GM19351 (cell line): ENCODE measurements at regions not wholly inside any gene's neighbourhood (a gene's known extent, or its start where the extent isn't known, plus 50 kb on each side); places are given as distances from the start of the nearest gene placed in this dataset.

ENCODE experiments used
- ATAC-seq: cut with Tn5 transposase; IDR thresholded peaks from one replicate; pipeline ENCODE4 v1.9.1; 2021; ENCODE audit warnings: mild to moderate bottlenecking, moderate library complexity; ENCODE audit not compliant: unreplicated experiment

DNA sequence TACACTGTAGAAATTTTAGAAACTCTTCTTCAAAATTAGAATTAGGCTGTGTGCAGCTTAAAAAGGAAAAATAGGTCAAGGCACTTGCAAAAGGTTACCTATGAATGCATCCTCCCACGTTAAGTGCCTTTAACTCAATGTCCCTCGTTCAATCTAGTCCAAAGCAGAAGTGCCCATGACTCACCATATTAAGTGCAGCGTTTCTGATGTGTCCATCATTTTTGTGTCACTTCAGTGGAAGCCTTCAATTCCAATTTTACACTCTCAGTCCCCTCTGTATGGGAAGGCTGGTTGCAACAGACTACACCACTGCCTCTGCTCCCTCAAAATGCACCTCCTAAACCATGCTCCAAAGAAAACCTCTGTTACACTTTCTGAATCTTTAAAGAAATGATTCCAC is 53.4 kb downstream of the FOXB1 start:
- ATAC-seq = no peak

DNA sequence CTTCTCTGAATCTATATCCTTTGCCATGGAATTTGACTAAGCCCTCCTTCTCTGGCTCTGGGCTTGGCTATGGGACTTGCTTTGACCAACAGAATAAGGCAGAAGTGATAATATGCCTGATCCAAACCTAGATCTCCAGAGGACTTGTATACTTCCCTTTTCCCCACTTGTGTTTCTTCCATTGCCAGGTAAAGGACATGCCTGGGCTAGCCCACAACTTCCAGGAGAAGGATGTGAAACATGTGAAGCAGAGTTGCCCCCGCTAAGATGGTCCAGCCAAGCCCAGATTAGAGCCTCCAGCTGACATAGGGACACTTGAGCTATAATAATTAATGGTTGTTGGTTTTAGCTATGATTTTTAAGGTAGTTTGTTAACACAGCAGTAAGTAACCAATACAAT is 55.1 kb downstream of the FOXB1 start:
- no peak for ATAC-seq

DNA sequence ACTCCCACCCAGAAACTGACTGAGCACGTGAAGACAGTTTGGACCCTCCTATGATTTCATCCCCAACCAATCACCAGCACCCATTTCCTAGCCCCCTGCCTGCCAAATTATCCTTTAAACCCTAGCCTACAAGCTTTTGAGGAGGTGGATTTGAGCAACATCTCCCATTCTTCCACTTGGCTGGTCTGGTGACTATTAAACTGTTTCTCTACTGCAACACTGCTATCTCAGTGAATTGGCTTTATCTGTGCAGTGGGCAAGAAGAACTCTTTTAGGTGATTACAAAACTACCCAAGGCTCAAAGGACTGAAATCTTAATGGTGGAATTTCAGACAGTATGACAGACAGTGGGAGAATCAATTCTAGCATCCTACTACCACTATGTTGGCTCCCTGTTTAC is 57.6 kb downstream of the FOXB1 start:
- ATAC-seq = no peak

DNA sequence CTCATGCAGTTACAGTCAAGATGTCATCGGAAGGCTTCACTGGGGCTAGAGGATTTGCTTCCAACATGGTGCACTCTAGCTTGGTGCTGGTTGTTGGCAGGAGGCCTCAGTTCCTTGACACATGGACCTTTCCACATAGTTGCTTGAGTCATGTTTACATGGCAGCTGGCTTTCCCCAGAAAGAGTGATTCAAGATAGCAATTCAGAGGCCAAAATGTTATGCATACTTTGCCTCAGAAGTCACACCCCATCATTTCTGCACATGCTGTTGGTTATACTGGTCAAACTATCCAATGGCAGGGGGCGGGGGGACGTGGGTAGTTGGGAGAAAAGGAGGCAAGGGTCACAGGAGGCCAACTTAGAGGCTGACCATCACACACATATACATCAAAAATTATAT is 58.7 kb downstream of the FOXB1 start:
- ATAC-seq = no peak

DNA sequence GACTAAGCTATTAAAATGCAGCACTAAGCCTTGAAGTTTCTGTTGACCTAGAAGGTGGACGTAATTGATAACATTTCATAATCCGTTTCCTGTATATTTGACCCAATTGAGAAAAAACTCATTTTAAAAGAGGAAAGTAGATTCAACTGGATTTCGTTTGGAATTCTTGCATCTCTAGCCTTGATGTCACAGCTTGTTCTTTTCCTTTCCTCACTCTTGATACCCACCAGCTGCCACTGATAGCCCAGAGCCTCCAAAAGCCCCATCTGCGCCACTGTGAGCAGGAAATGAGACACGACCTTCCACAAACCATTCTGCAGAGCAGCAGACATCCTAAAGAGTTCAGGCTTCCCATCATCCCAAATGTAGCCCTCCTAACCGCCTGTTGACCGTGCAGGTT is 61.8 kb downstream of the FOXB1 start:
- ATAC-seq = no peak

DNA sequence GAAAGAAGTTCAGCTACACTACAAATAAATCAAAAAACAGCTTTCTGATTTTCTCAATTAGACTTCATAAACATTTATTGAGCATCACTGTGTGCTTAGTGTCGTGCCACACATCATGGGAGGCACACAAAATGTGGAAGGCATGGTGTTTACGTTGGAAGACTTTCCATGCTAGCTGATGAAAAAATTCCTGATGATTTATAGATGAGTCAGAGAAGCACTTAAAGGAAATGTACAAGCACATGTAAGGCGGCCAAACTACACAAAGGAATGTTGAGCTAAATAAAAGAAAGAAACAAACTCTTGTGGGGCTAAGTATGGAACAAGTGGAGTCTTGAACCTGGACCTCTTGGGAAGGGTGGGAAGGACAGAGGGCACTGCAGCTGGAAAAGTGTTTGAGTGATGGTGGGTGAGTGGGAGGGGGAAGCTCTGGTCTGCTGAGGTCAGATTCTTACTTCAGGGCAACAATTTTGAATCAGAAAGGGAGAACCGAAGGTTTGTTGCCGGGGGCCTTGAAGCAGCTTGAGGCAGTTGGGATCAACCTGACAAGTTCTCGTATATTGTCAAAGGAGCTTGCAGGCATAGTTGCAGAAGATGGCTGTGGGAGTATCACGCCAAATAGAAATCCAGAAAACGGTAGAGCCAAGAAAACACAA is 66.9 kb downstream of the FOXB1 start:
- no peak for ATAC-seq

DNA sequence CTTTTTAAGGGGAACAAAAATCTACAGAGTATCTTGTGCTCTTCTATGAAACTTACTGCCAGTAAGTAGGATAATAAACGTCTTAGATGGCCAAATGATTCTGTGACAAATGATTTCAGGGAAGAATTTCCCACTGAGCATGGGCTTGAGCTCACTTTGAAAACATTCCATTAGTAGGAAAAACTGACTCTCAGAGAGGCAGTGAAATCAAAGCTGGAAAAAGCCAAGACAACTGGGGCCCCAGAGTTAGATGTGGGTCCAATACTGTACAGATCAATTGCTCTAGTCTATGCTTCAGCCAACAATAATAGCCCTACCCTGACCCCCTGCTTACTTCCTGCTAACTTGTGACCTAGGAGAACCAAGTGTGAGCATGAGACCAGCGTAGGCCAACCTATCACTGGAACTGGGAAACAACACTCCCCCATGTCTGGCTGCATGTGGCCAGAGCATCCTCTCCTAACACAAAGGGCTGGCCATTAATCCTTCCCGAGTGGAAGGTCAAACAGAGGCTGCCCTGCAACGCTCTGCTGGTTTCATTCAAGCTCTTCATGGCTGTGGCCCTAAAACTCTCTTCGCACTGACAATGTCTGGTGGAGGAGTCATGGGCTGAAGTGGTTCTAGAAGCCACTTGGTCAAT is 68.8 kb downstream of the FOXB1 start:
- no peak for ATAC-seq

DNA sequence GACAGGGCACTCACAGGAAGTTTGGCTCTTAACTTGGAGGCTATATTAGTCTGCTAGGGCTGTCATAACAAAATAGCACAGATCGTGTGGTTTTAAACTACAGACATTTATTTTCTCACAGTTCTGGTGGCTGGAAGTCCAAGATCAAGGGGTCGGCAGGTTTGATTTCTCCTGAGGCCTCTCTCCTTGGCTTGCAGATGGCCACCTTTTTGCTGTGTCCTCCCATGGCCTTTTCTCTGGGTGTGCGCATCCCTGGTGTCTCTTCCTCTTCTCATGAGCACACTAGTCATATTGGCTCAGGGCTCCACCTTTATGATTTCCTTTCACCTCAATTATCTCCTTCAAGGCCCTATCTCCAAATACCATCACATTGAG is 69.3 kb downstream of the FOXB1 start:
- ATAC-seq = no peak

DNA sequence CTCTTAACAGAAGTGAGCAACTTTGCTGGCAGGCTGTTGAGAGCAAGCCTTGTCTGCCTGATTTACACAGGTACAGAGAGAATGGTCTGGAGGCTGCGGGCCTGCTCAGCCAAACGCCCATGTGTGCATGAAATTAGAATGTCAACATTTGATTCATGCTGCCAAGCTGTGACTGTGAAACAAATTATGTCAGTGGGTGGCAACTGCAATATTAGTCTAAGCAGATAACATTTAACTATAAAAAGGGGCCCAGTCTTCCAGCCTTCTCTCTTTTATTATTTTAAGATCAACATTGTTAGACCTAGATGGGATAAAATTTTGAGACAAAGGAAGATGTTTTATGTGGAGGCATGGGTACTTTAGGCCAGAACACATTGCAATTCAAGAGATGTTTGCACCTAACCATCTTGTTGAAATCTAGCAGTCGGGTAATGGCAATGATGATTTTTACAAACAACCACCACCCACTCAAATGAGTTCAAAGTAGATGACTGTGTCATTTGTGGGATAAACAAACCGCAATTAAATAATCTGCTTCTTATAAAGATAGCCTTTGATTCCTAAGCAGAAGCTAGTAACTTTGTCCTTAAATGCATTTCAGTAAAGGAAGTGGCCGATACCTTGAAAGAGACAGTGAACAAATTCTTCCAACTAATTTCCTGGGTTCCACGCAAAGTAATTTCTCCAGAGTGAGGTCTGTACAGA is 70.2 kb downstream of the FOXB1 start:
- no peak for ATAC-seq

DNA sequence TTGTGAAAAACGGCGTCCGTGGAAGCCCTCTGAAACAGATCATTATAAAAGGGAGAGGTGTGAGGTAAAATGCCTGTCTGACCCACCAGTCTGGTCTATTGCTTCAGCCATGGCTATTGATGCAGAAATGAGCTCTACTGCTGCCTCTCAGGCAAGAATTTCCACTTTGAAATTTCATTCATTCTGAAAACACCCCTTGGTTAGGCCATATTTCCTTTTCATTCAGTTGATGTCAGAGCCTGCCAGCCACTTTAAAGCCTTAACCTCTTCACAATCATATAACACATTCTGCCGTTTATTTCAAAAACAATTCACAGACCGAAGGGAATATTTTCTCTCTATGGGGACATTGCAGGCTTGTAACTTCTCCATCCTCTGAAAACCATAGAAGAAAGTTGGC is 71.9 kb downstream of the FOXB1 start:
- no peak for ATAC-seq

DNA sequence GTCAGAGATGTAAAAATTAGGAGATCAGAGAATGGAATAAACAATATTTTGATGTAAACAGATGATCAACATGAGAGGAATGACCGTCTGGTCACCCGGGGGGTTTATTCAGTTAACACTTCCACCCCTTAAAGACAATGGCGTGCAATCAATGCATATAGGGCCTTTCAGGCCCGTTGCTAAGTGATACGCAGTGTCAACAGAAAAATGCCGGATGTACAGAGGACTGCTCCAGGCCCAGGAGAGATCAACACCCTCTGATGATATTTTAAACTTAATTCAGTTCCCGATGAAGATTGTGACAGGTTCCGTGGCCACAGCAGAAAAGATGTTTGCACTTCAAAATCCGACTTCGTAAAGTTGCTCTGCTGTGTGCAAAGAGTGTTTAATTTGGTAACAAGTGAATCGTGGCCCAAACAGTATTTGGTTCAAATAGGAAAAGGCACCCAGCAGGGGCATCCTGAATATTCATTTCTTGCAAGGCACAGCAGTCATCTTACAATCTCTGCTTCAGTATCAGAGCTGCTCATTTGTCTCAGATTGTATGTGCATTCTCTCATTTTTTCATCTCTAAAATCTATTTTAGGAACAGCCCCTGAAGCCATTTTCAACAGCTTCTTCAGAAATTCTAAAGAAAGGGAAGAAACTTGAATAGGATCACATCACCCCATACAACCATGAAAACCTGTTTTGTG is 72.6 kb downstream of the FOXB1 start:
- no peak for ATAC-seq

DNA sequence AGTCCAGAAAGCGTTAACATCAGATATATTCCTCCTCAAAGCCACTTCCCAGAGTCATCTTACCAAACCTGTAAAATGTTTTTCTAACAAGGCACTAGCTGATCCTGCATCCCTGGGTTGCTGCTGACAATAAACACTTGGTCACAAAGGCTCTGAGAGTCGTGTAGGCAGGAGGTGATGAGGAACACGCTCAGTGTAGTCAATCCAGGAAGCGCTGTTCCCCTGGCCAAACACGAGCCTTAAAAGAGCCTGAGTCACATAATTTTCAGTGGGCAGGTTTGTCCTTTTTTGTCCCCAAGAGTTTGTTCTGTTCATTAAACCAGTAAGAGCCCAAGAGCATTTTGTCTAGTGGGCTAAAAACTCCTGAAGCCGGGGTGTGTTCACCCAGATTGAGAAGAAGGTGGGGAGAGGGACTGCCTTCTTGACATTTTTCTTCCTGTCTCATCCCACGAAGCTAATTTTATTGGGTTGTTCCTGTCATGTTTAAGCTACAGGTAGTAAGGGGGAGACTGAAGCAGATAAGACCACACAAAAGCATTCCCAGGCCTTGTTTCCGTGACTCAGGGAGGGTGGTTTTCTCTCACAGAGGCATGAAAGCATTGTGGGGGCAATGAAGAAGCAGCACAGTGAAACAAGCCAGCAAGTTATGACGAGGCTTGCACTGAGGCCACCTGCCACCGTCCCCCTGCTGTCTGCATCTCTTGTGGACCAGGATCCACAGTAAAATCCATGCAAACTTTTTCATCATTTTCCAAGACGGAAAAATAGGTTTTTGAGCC is 73.7 kb downstream of the FOXB1 start:
- ATAC-seq = no peak

DNA sequence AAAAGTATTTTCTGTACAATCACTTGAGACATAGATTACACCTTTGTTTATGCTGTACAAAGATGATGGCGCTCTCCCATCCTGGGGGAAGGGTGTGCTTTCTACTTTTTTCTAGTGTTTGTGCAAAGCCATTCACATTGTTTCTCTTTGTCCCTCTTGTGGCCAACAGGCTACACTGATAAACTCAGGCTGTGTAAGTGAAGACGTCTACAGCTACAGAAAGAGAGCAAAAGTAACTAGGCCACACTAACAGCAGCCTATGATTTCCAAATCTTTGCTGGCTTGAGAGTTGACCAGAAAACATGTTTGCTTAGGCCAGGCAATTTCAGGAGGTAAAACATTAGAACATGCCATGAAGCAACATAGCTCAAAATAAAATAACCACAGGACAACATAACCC is 75.1 kb downstream of the FOXB1 start:
- no peak for ATAC-seq

DNA sequence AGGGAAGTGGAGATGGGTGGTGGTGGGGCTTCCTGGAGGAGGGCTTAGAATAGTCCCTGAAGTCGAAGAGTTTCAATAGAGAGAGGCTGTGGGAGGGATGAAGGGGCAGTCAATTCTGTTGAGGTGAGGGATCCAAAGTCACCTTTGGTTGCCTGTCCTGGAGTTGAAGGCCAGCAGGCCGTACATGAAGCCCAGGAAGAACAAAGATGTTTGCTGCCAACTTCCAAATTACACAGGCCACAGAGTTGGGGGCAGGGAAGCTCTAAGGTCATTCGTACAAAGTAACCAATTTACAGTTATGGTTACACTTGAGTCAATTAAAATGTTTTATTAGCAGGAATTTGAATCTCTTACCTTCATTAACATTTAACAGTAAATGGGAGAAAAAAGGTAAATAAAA is 77.9 kb downstream of the FOXB1 start:
- no peak for ATAC-seq

DNA sequence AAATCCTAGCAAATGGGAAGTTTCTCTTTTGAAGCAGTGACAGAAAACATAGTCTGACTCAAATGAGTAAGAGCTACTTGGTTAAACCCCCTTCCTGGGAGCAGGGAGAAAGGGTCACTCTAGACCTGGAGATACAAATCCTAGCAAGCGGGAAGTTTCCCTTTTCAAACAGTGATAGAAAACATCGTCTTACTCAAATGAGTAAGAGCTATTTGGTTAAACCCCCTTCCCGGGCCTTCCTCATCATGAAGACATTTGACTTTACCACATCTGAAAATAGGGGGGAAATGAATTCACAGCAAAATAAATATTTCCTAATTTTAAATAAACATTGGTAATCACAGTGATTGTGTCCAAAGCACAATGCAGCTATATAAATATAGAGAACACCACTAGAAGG is 79.2 kb downstream of the FOXB1 start:
- ATAC-seq = no peak

DNA sequence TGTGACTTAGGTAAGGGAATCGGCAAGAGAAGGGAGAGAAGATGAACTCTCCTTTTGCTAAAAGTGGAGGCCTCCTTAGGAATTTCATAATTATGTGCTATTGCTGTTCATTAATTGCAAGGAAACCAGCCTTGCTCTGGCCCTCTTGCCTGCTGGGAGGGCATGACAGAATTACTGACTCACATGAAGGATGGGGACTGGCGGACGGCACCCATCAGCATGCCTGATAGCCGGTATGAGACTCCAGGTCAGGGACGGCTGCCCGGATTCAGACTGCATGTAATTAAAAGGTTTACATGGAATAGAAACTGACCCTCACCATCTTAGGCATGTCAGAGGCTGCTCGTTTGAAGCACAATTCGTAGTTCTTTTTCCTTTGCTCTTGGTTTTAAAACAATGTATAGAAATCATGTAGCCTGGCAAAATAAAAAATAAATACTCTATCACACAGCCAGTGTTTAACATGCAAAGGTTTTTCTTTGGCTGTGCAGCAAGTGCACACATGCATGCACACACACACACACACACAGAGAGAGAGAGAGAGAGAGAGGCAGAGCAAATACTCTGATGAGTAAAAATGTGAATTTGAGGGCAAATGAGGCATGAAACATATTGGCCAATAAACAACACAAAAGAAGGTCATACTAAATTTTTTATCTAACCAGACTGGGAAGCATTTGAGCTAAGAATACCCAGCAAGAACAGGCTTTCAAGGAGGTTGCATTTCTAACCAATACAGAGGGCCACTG is 82.7 kb downstream of the FOXB1 start:
- no peak for ATAC-seq

DNA sequence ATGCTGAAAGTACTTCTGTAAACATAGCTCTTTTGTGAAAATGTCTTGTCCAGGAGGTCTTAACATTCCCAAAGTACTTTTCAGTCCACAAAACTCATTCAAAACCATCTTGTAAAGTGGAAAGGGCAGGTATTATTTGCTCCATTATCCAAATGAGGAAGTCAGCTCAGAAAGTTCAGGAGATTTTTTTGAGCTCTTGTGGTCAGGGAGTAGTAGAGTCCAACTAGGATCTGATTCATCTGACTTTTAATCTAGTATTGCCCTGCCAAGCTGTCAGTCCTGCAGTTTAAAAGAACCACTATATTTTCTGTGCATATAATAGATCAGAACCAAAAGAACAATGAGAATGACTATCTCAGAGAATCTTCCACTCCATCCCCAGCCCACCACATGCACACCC is 83.5 kb downstream of the FOXB1 start:
- ATAC-seq = no peak

DNA sequence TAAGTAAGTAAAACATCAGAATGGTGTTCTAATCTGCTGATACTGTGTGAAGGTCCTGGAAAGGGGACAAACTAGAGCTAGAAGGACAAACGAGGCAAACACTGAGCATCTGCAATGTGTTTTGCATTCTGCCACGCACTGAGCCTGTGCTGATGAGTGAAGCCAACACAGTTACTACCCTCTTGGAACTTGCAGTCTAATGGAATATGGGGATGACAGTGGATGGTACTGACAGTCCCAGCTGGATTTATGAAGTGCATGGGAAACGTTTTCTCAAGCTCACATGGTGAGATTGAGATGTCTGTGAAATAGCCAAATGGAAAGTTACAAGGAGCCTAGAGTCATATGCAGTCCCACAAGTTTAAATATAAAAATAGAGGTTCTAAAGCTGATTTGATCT is 86.6 kb downstream of the FOXB1 start:
- ATAC-seq = no peak

DNA sequence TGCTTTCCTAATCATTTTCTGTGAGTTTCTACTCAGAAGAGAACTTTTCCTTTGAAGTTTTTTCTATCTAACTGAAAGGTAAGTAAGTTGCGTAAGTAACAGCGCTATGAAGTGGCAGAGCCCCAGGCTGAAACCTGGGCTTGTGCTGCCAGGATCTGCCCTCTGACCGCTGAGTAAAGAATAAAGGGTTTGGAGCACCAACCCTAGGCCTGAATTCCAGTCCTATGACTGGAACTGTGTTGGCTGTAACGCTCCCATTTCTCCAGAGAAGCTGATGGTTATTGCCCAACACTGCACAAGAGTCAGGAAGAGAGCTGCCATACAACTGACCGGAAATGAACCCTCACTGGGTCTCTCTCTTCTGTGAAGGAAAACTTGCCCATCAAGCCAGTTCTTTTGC is 87.0 kb downstream of the FOXB1 start:
- no peak for ATAC-seq

DNA sequence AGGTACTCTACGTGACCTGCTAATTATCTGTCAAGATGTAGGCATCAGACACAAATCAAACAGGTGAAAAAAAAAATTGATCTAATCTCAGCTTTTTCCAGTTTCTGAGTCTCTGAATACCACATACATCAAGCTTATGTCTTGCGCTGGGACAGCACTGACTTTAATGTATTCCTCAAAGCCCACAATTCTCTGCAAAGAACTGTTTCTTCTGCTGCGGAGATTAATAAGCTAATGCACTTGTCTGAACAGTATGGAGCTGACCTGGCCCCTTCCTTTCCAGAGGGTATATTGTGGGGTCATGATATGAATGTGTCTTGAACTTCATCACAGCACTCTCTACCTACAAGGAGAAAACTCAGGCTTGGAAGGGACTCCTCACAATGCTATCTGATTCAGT is 87.8 kb downstream of the FOXB1 start:
- no peak for ATAC-seq
